GM12878 (cell line): ENCODE measurements at regions not wholly inside any gene's neighbourhood (a gene's known extent, or its start where the extent isn't known, plus 50 kb on each side); places are given as distances from the start of the nearest gene placed in this dataset.

Experiments used
- ATAC-seq: fragments of 200-7000 bp; cut with Tn5 transposase; 3 replicates; pipeline ENCODE4 v1.9.1; 2020; ENCODE audit warnings: mild to moderate bottlenecking, moderate library complexity
- BruUV-seq: library from RNA; stranded (reverse); fragments of 400-500 nt; replicated peaks from 2 replicates; lab custom pipeline; 2021; lab: Mats Ljungman, UMichigan
- CTCF ChIA-PET: fragments of 300-600 bp; sonication (Branson Sonifier 250); formaldehyde crosslinking; extraction: SDS; loops from one replicate; lab custom pipeline; 2021; ENCODE audit warnings: inconsistent platforms; lab: Yijun Ruan, JAX
- POLR2A ChIA-PET: fragments of 350-600 bp; formaldehyde crosslinking; extraction: SDS; loops from one replicate; lab custom pipeline; 2021; ENCODE audit warnings: inconsistent platforms; lab: Charles Lee
- RAD21 ChIA-PET: fragments of 300-600 bp; sonication (Branson Sonifier 250); formaldehyde crosslinking; loops from one replicate; lab custom pipeline; 2023; ENCODE audit warnings: antibody characterized with exemption; ENCODE audit not compliant: unreplicated experiment; lab: Charles Lee
- SMC1A ChIA-PET: fragments of 300-600 bp; sonication (Branson Sonifier 250); formaldehyde crosslinking; loops from one replicate; lab custom pipeline; 2023; ENCODE audit not compliant: unreplicated experiment, uncharacterized antibody; lab: Charles Lee
- DNase-seq: peaks from one replicate; pipeline ENCODE4 v3.0.0-alpha.2; 2011; ENCODE audit warnings: low read depth, low spot score
- FAIRE-seq: peaks from 3 replicates; lab custom pipeline; 2011; peaks lifted over from hg19 to GRCh38; lab: Jason Lieb, UNC
- H2AFZ ChIP-seq: 2 replicates; pipeline ENCODE4 v1.6.0; 2011; ENCODE audit warnings: low read depth, low read length, control low read depth; ENCODE audit not compliant: control insufficient read depth
- H3K27ac ChIP-seq: 2 replicates; pipeline ENCODE4 v1.5.1; 2011; ENCODE audit warnings: control low read depth; ENCODE audit not compliant: control insufficient read depth, insufficient read depth
- H3K27me3 ChIP-seq, 2 experiments: replicated peaks in 1 of 2; 2 replicates each; pipeline versions ENCODE4 v1.6.0 to v1.6.1; 2011; ENCODE audit warnings: low read length in 1 of 2; ENCODE audit not compliant: control insufficient read depth in 2 of 2, insufficient read depth in 2 of 2
- H3K36me3 ChIP-seq, 2 experiments: 2 replicates each; pipeline ENCODE4 v1.5.1; 2011; ENCODE audit warnings: low read length in 1 of 2; ENCODE audit not compliant: control insufficient read depth in 2 of 2, insufficient read depth in 2 of 2
- H3K4me1 ChIP-seq: 2 replicates; pipeline ENCODE4 v1.6.1; 2011; ENCODE audit warnings: mild to moderate bottlenecking, low read length, moderate library complexity, mixed read lengths; ENCODE audit not compliant: control insufficient read depth, insufficient read depth
- H3K4me2 ChIP-seq: 2 replicates; pipeline ENCODE4 v1.6.0; 2011; ENCODE audit warnings: control low read depth; ENCODE audit not compliant: control insufficient read depth, insufficient read depth
- H3K4me3 ChIP-seq: fragments of 200-600 bp; sonication (generic); 2 replicates; pipeline ENCODE4 v1.5.1; 2016
- H3K79me2 ChIP-seq: 2 replicates; pipeline ENCODE4 v1.6.0; 2011; ENCODE audit warnings: low read length; ENCODE audit not compliant: control insufficient read depth, insufficient read depth
- H3K9ac ChIP-seq: 2 replicates; pipeline ENCODE4 v1.8.0; 2011; ENCODE audit warnings: low read length, control low read depth, mixed read lengths; ENCODE audit not compliant: control insufficient read depth, insufficient read depth
- H3K9me3 ChIP-seq: replicated peaks from 3 replicates; pipeline ENCODE4 v1.5.1; 2011; ENCODE audit warnings: mild to moderate bottlenecking, low read length; ENCODE audit not compliant: control insufficient read depth, insufficient read depth
- H4K20me1 ChIP-seq: 2 replicates; pipeline ENCODE4 v1.6.0; 2011; ENCODE audit not compliant: control insufficient read depth, insufficient read depth
- BACH1 ChIP-seq: fragments of 450-650 bp; IDR thresholded peaks from 2 replicates; pipeline ENCODE4 v1.6.1; 2017; ENCODE audit warnings: mild to moderate bottlenecking, borderline replicate concordance
- CTCF ChIP-seq, 3 experiments: IDR thresholded peaks in 2 of 3; conservative IDR thresholded peaks in 1 of 3; 2 replicates each; pipeline ENCODE4 v1.5.1; 2011; ENCODE audit warnings: low read depth in 3 of 3, low read length in 3 of 3, mild to moderate bottlenecking in 3 of 3, control low read depth in 2 of 3, moderate library complexity in 2 of 3, inconsistent platforms in 1 of 3, mixed read lengths in 1 of 3; ENCODE audit not compliant: control insufficient read depth in 2 of 3, insufficient read depth in 1 of 3; ENCODE audit errors: extremely low read depth in 1 of 3
- E2F4 ChIP-seq: IDR thresholded peaks from 2 replicates; pipeline ENCODE4 v1.6.1; 2012; ENCODE audit warnings: low read depth, low read length, improper control_type of control experiment
- ELK1 ChIP-seq: IDR thresholded peaks from 2 replicates; pipeline ENCODE4 v1.6.1; 2012; ENCODE audit warnings: low read depth, low read length, improper control_type of control experiment
- GATAD2B ChIP-seq: fragments of 450-650 bp; conservative IDR thresholded peaks from 2 replicates; pipeline ENCODE4 v1.6.1; 2017; ENCODE audit warnings: low read depth, mild to moderate bottlenecking, moderate library complexity
- HDGF ChIP-seq: fragments of 450-650 bp; IDR thresholded peaks from 2 replicates; pipeline ENCODE4 v1.6.1; 2016; ENCODE audit warnings: antibody characterized with exemption
- KLF5 ChIP-seq: fragments of 450-650 bp; IDR thresholded peaks from 2 replicates; pipeline ENCODE4 v1.6.1; 2014; ENCODE audit warnings: mild to moderate bottlenecking; ENCODE audit not compliant: partially characterized antibody
- NBN ChIP-seq: fragments of 450-650 bp; IDR thresholded peaks from 2 replicates; pipeline ENCODE4 v1.6.1; 2016
- RBBP5 ChIP-seq: fragments of 200-600 bp; sonication (generic); conservative IDR thresholded peaks from 2 replicates; pipeline ENCODE4 v1.6.1; 2016
- SIN3A ChIP-seq: IDR thresholded peaks from 2 replicates; pipeline ENCODE4 v1.6.1; 2012; ENCODE audit warnings: low read depth, low read length, improper control_type of control experiment
- SREBF1 ChIP-seq: IDR thresholded peaks from 2 replicates; pipeline ENCODE4 v1.6.1; 2012; ENCODE audit warnings: mild to moderate bottlenecking, low read length
- SRF ChIP-seq, 2 experiments: IDR thresholded peaks; 2 replicates each; pipeline ENCODE4 v1.6.1; 2011; ENCODE audit warnings: low read depth in 2 of 2, low read length in 2 of 2, mild to moderate bottlenecking in 1 of 2, moderate library complexity in 1 of 2
- STAT1 ChIP-seq: fragments of 450-650 bp; conservative IDR thresholded peaks from 2 replicates; pipeline ENCODE4 v1.6.1; 2014; ENCODE audit warnings: antibody characterized with exemption, mild to moderate bottlenecking
- WGBS: methylation state at CpG from one replicate; pipeline ENCODE4 v1.1.6; 2016; ENCODE audit warnings: low lambda C conversion rate; ENCODE audit not compliant: insufficient replicate concordance, insufficient coverage; ENCODE audit errors: missing lambda C conversion rate; 5-methylcytosine and 5-hydroxymethylcytosine counted together
- in situ Hi-C: fragments of 300-500 bp; cut with MboI; formaldehyde crosslinking; loops from 9 replicates; pipeline ENCODE4 v1.14.3; 2018; ENCODE audit warnings: mixed read lengths
- intact Hi-C: fragments of 100-400 bp; cut with micrococcal nuclease; formaldehyde crosslinking; loops from one replicate; pipeline ENCODE4 v1.14.2; 2022; ENCODE audit not compliant: unreplicated experiment

- no peak overlapping the region for H3K4me3 ChIP-seq
- ChIA-PET RAD21 (no interaction called here), CTCF (no interaction called here), SMC1A (no interaction called here), POLR2A (no interaction called here)
- H3K9ac ChIP-seq, result no peak overlapping the region
- intact Hi-C loops (no loop called here), in situ Hi-C loops (no loop called here)
- no peak for FAIRE-seq
- no peaks in the 10 kb centered on the region for H3K79me2 ChIP-seq
- no peak for TF ChIP-seq SIN3A
- no peak for TF ChIP-seq HDGF
- no peak for TF ChIP-seq BACH1
- TF ChIP-seq RBBP5, result no peak
- TF ChIP-seq ELK1, result no peak
- TF ChIP-seq CTCF (IDR thresholded peaks at IDR 0.05 in 2 of 3, conservative IDR thresholded peaks at IDR 0.05 in 1 of 3; ENCODE audit: control insufficient read depth in 2 of 3, extremely low read depth in 1 of 3, insufficient read depth in 1 of 3, low read depth in 3 of 3, low read length in 3 of 3), result no peak
- no peak for TF ChIP-seq KLF5
- no peak for TF ChIP-seq STAT1
- no peak for TF ChIP-seq E2F4
- TF ChIP-seq SRF (IDR thresholded peaks at IDR 0.05; ENCODE audit: low read depth in 2 of 2, low read length in 2 of 2), result no peak
- TF ChIP-seq SREBF1, result no peak
- TF ChIP-seq GATAD2B, result no peak
- TF ChIP-seq NBN, result no peak
- H3K4me1 ChIP-seq, result no peaks in the 10 kb centered on the region
- H3K36me3 ChIP-seq, result no peaks in the 10 kb centered on the region
- DNase-seq, result no peak
- H3K4me2 ChIP-seq, result no peak overlapping the region
- BruUV-seq, result no TSS peak
- H3K27me3 ChIP-seq, result no peaks in the 10 kb centered on the region
- H3K9me3 ChIP-seq, result no peaks in the 10 kb centered on the region
- H3K27ac ChIP-seq, result no peak overlapping the region
- H2AFZ ChIP-seq, result no peak overlapping the region
- ATAC-seq, result no peak
- WGBS, result 0% methylated on average over 2 of the region's 2 CpGs
- no peaks in the 10 kb centered on the region for H4K20me1 ChIP-seq
Observed at GRCh38 chr3:80424951-80425350, 657.2 kb upstream of the ROBO1 start.
